Neural cell (in vitro differentiated cells): ENCODE measurements at regions not wholly inside any gene's neighbourhood (a gene's known extent, or its start where the extent isn't known, plus 50 kb on each side); places are given as distances from the start of the nearest gene placed in this dataset.

Experiments
- H2AFZ ChIP-seq: fragments of 200-600, 300-800 bp; sonication (generic), shearing (Covaris generic); 2 replicates; pipeline ENCODE4 v1.6.0; 2014; ENCODE audit warnings: low read depth, mild to moderate bottlenecking, antibody characterized with exemption, low read length, moderate library complexity
- H3F3A ChIP-seq: fragments of 200-600 bp; shearing (Covaris generic); 2 replicates; pipeline ENCODE4 v1.6.1; 2016; ENCODE audit warnings: mild to moderate bottlenecking, moderate library complexity, mixed read lengths, antibody characterized with exemption, low read length; ENCODE audit not compliant: insufficient read depth, poor library complexity, severe bottlenecking
- H3K27ac ChIP-seq: fragments of 200-600, 300-800 bp; sonication (generic), shearing (Covaris generic); 2 replicates; pipeline ENCODE4 v1.5.1; 2014; ENCODE audit warnings: mild to moderate bottlenecking, low read length, moderate library complexity
- H3K27me3 ChIP-seq: fragments of 300-800, 200-600 bp; sonication (generic), shearing (Covaris generic); 2 replicates; pipeline ENCODE4 v1.6.0; 2014; ENCODE audit warnings: mild to moderate bottlenecking, low read depth, low read length, moderate library complexity; ENCODE audit not compliant: insufficient read depth
- H3K36me3 ChIP-seq: fragments of 300-800, 200-600 bp; sonication (generic), shearing (Covaris generic); 2 replicates; pipeline ENCODE4 v1.5.1; 2014; ENCODE audit warnings: mild to moderate bottlenecking, antibody characterized with exemption, low read length, moderate library complexity; ENCODE audit not compliant: insufficient read depth
- H3K4me2 ChIP-seq: fragments of 300-800, 200-600 bp; sonication (generic), shearing (Covaris generic); 2 replicates; pipeline ENCODE4 v1.6.0; 2014; ENCODE audit warnings: mild to moderate bottlenecking, low read length
- H3K4me3 ChIP-seq: fragments of 300-800, 200-600 bp; sonication (generic), shearing (Covaris generic); 2 replicates; pipeline ENCODE4 v1.5.1; 2014; ENCODE audit warnings: mild to moderate bottlenecking, low read length, moderate library complexity
- H3K79me2 ChIP-seq: fragments of 200-600 bp; shearing (Covaris generic); replicated peaks from 2 replicates; pipeline ENCODE4 v1.6.0; 2014; ENCODE audit warnings: mild to moderate bottlenecking, low read length, moderate library complexity; ENCODE audit not compliant: insufficient read depth
- H3K9ac ChIP-seq: fragments of 300-800, 200-600 bp; sonication (generic), shearing (Covaris generic); 2 replicates; pipeline ENCODE4 v1.6.1; 2016; ENCODE audit warnings: mild to moderate bottlenecking, low read length, mixed read lengths
- H3K9me2 ChIP-seq: fragments of 200-600 bp; shearing (Covaris generic); 2 replicates; pipeline ENCODE4 v1.6.1; 2016; ENCODE audit warnings: mild to moderate bottlenecking, low read length, mixed read lengths; ENCODE audit not compliant: insufficient read depth
- H3K9me3 ChIP-seq: fragments of 200-600, 300-800 bp; sonication (generic), shearing (Covaris generic); 2 replicates; pipeline ENCODE4 v1.6.1; 2016; ENCODE audit warnings: mild to moderate bottlenecking, mixed run types, low read length, moderate library complexity, mixed read lengths
- H4K20me1 ChIP-seq: fragments of 200-600 bp; shearing (Covaris generic); 2 replicates; pipeline ENCODE4 v1.6.1; 2016; ENCODE audit warnings: mild to moderate bottlenecking, mixed run types; ENCODE audit not compliant: insufficient read depth
- EP300 ChIP-seq: fragments of 450-650 bp; conservative IDR thresholded peaks from 2 replicates; pipeline ENCODE4 v1.6.1; 2014; ENCODE audit warnings: antibody characterized with exemption, mild to moderate bottlenecking, moderate library complexity; ENCODE audit not compliant: poor library complexity, severe bottlenecking
- EZH2 ChIP-seq: fragments of 200-600, 300-800 bp; shearing (Covaris generic), sonication (generic); IDR thresholded peaks from 2 replicates; pipeline ENCODE4 v1.6.1; 2014; ENCODE audit warnings: antibody characterized with exemption, low read length, borderline replicate concordance, mild to moderate bottlenecking; ENCODE audit not compliant: insufficient read depth, poor library complexity, severe bottlenecking
- MXI1 ChIP-seq: fragments of 450-650 bp; conservative IDR thresholded peaks from 2 replicates; pipeline ENCODE4 v1.6.1; 2014; ENCODE audit warnings: antibody characterized with exemption, mild to moderate bottlenecking; ENCODE audit not compliant: poor library complexity, severe bottlenecking
- POLR2AphosphoS5 ChIP-seq: IDR thresholded peaks from 2 replicates; pipeline ENCODE4 v1.6.1; 2012
- RAD21 ChIP-seq: fragments of 450-650 bp; conservative IDR thresholded peaks from 2 replicates; pipeline ENCODE4 v1.6.1; 2014; ENCODE audit warnings: antibody characterized with exemption, mild to moderate bottlenecking, moderate library complexity
- REST ChIP-seq: IDR thresholded peaks from 2 replicates; pipeline ENCODE4 v1.6.1; 2012; ENCODE audit warnings: borderline replicate concordance
- SMC3 ChIP-seq: fragments of 450-650 bp; conservative IDR thresholded peaks from 2 replicates; pipeline ENCODE4 v1.6.1; 2014; ENCODE audit warnings: antibody characterized with exemption, mild to moderate bottlenecking, moderate library complexity; ENCODE audit not compliant: poor library complexity
- TAF1 ChIP-seq: IDR thresholded peaks from 2 replicates; pipeline ENCODE4 v1.6.1; 2012; ENCODE audit warnings: low read depth
- TF ChIP-seq, protein P1 (sequence below): fragments of 450-650 bp; IDR thresholded peaks from 2 replicates; pipeline ENCODE4 v1.5.1; 2014; ENCODE audit warnings: antibody characterized with exemption, mild to moderate bottlenecking, moderate library complexity; ENCODE audit not compliant: poor library complexity, severe bottlenecking

DNA sequence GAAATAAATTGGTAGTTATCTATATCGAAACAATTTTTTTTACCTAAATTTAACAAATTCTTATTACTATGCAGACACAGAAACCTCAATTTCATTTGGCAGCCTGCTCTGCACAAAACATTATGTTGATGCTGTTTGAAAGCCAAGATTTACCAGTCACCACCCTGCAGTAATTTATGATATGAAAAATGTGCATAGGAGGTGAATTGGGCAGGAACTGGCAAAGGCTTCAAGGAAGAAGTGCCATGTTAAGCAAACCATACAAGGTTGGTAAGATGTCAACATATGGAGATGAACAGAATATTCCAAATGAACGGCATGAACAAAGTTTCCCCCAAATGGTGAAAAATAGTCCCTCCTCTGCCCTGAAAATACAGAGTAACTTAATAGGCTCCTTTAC is 54.2 kb upstream of the TAB2 start:
- Histone ChIP-seq H3K9ac (no peak overlapping the region), H3K27ac (no peak overlapping the region), H3K27me3 (no peaks in the 10 kb centered on the region), H2AFZ (no peak overlapping the region), H3K4me3 (no peak overlapping the region), H3K4me2 (no peak overlapping the region), H3F3A (no peaks in the 10 kb centered on the region), H3K36me3 (no peaks in the 10 kb centered on the region), H3K79me2 (no peaks in the 10 kb centered on the region), H4K20me1 (no peaks in the 10 kb centered on the region), H3K9me3 (no peaks in the 10 kb centered on the region), H3K9me2 (no peaks in the 10 kb centered on the region)
- TF ChIP-seq, protein P1, sequence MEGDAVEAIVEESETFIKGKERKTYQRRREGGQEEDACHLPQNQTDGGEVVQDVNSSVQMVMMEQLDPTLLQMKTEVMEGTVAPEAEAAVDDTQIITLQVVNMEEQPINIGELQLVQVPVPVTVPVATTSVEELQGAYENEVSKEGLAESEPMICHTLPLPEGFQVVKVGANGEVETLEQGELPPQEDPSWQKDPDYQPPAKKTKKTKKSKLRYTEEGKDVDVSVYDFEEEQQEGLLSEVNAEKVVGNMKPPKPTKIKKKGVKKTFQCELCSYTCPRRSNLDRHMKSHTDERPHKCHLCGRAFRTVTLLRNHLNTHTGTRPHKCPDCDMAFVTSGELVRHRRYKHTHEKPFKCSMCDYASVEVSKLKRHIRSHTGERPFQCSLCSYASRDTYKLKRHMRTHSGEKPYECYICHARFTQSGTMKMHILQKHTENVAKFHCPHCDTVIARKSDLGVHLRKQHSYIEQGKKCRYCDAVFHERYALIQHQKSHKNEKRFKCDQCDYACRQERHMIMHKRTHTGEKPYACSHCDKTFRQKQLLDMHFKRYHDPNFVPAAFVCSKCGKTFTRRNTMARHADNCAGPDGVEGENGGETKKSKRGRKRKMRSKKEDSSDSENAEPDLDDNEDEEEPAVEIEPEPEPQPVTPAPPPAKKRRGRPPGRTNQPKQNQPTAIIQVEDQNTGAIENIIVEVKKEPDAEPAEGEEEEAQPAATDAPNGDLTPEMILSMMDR = no peak
- no peak for TF ChIP-seq SMC3
- no peak for TF ChIP-seq RAD21
- TF ChIP-seq TAF1 = no peak
- no peak for TF ChIP-seq MXI1
- no peak for TF ChIP-seq REST
- no peak for TF ChIP-seq POLR2AphosphoS5
- TF ChIP-seq EZH2 = no peak
- no peak for TF ChIP-seq EP300

DNA sequence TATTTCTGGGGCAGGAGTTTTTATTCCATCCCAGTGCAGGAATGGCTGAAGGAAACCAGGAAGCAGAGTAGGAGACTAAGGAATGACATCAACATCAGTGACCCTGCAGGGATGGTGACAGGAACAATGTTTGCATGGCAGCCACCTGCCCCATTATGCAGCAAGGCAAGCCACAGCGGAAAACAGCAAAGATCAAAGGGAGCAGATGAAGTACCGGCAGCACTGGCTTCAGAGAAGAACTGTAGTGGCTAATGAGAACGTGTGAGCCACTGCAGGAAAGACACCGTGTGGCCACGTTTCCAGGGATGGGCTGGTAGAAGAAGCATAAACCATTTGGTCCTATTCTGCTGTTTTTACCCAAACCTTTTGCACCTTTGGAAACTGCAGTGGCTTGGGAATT is 52.9 kb upstream of the TAB2 start:
- Histone ChIP-seq H3F3A (no peaks in the 10 kb centered on the region), H3K36me3 (no peaks in the 10 kb centered on the region), H3K9me3 (no peaks in the 10 kb centered on the region), H3K9me2 (no peaks in the 10 kb centered on the region), H4K20me1 (no peaks in the 10 kb centered on the region), H3K27ac (no peak overlapping the region), H3K79me2 (no peaks in the 10 kb centered on the region), H3K27me3 (no peaks in the 10 kb centered on the region), H3K4me2 (no peak overlapping the region), H3K4me3 (no peak overlapping the region), H2AFZ (no peak overlapping the region), H3K9ac (no peak overlapping the region)
- no peak for TF ChIP-seq EZH2
- TF ChIP-seq, protein P1 = no peak
- TF ChIP-seq MXI1 = no peak
- TF ChIP-seq SMC3 = no peak
- TF ChIP-seq EP300 = no peak
- TF ChIP-seq REST = no peak
